Ureter (tissue), 1 donor: ENCODE measurements at regions not wholly inside any gene's neighbourhood (a gene's known extent, or its start where the extent isn't known, plus 50 kb on each side); places are given as distances from the start of the nearest gene placed in this dataset.
"Not testable (repeated sequence)": the region's sequence is repeated elsewhere in the genome, so short reads cannot be mapped to it uniquely, and the experiment has no call there.

ENCODE experiments used
- DNase-seq: peaks from one replicate; pipeline ENCODE4 v3.0.0-alpha.2; 2020; ENCODE audit warnings: low spot score
- donor health status: DM: yes; HTN: yes; CAD: no.

- DNase-seq, result no peak
Observed at GRCh38 chr4:131309628-131310027, 1839.5 kb upstream of the PCDH10 start.

- no peak for DNase-seq
Observed at GRCh38 chr4:131316086-131316485, 1833.0 kb upstream of the PCDH10 start.

- DNase-seq, result no peak
Observed at GRCh38 chr4:131337936-131338335, 1811.2 kb upstream of the PCDH10 start.

GRCh38 chr4:131339137-131339536 lies 1810.0 kb upstream of the PCDH10 start:
- no peak for DNase-seq

- no peak for DNase-seq
Observed at GRCh38 chr4:131344761-131345160, 1804.3 kb upstream of the PCDH10 start.

- DNase-seq, result no peak
Observed at GRCh38 chr4:131347816-131348215, 1801.3 kb upstream of the PCDH10 start.

GRCh38 chr4:131348263-131348662 lies 1800.8 kb upstream of the PCDH10 start:
- DNase-seq, result no peak

- not testable (repeated sequence) for DNase-seq
Observed at GRCh38 chr4:131352371-131352770, 1796.7 kb upstream of the PCDH10 start.

GRCh38 chr4:131366714-131367113 lies 1782.4 kb upstream of the PCDH10 start:
- DNase-seq, result no peak

GRCh38 chr4:131367441-131367840 lies 1781.7 kb upstream of the PCDH10 start:
- no peak for DNase-seq

GRCh38 chr4:131370846-131371245 lies 1778.2 kb upstream of the PCDH10 start:
- DNase-seq, result no peak

- DNase-seq, result no peak
Observed at GRCh38 chr4:131381055-131381454, 1768.0 kb upstream of the PCDH10 start.

GRCh38 chr4:131382839-131383238 lies 1766.3 kb upstream of the PCDH10 start:
- no peak for DNase-seq

GRCh38 chr4:131388277-131388676 lies 1760.8 kb upstream of the PCDH10 start:
- no peak for DNase-seq

- no peak for DNase-seq
Observed at GRCh38 chr4:131408102-131408501, 1741.0 kb upstream of the PCDH10 start.

- no peak for DNase-seq
Observed at GRCh38 chr4:131411393-131411792, 1737.7 kb upstream of the PCDH10 start.

GRCh38 chr4:131419147-131419546 lies 1729.9 kb upstream of the PCDH10 start:
- DNase-seq, result no peak

- no peak for DNase-seq
Observed at GRCh38 chr4:131426023-131426758, 1722.9 kb upstream of the PCDH10 start.

- DNase-seq, result no peak
Observed at GRCh38 chr4:131427000-131427399, 1722.1 kb upstream of the PCDH10 start.

GRCh38 chr4:131430302-131430701 lies 1718.8 kb upstream of the PCDH10 start:
- no peak for DNase-seq

- DNase-seq, result no peak
Observed at GRCh38 chr4:131441004-131441688, 1707.9 kb upstream of the PCDH10 start.

- DNase-seq, result no peak
Observed at GRCh38 chr4:131447883-131448282, 1701.2 kb upstream of the PCDH10 start.

- DNase-seq, result no peak
Observed at GRCh38 chr4:131450572-131451209, 1698.4 kb upstream of the PCDH10 start.
